ENCODE measurements at regions not wholly inside any gene's neighbourhood (a gene's known extent, or its start where the extent isn't known, plus 50 kb on each side); places are given as distances from the start of the nearest gene placed in this dataset.

- DNase-seq (ENCODE audit: low spot score): no peak
Observed at GRCh38 chr6:137734005-137734874, 132.8 kb upstream of the TNFAIP3 start.

- DNase-seq (ENCODE audit: low spot score): no peak
Observed at GRCh38 chr6:137734875-137735182, 132.2 kb upstream of the TNFAIP3 start.

- DNase-seq (ENCODE audit: low spot score): no peak
Observed at GRCh38 chr6:137736048-137736818, 130.8 kb upstream of the TNFAIP3 start.

GRCh38 chr6:137736911-137737310, 130.1 kb upstream of the TNFAIP3 start:
- no peak for DNase-seq (ENCODE audit: low spot score)

GRCh38 chr6:137737836-137738596, 129.0 kb upstream of the TNFAIP3 start:
- no peak for DNase-seq (ENCODE audit: low spot score)

GRCh38 chr6:137738931-137739504, 128.0 kb upstream of the TNFAIP3 start:
- no peak for DNase-seq (ENCODE audit: low spot score)

GRCh38 chr6:137739544-137739943, 127.5 kb upstream of the TNFAIP3 start:
- no peak for DNase-seq (ENCODE audit: low spot score)

- DNase-seq (ENCODE audit: low spot score): no peak
Observed at GRCh38 chr6:137740091-137740755, 126.8 kb upstream of the TNFAIP3 start.

- no peak for DNase-seq (ENCODE audit: low spot score)
Observed at GRCh38 chr6:137740967-137741761, 125.9 kb upstream of the TNFAIP3 start.

GRCh38 chr6:137743493-137743892, 123.6 kb upstream of the TNFAIP3 start:
- no peak for DNase-seq (ENCODE audit: low spot score)

- no peak for DNase-seq (ENCODE audit: low spot score)
Observed at GRCh38 chr6:137744877-137745276, 122.2 kb upstream of the TNFAIP3 start.

GRCh38 chr6:137745321-137745720, 121.7 kb upstream of the TNFAIP3 start:
- DNase-seq (ENCODE audit: low spot score): no peak

GRCh38 chr6:137746264-137746663, 120.8 kb upstream of the TNFAIP3 start:
- no peak for DNase-seq (ENCODE audit: low spot score)

- no peak for DNase-seq (ENCODE audit: low spot score)
Observed at GRCh38 chr6:137749696-137750211, 117.3 kb upstream of the TNFAIP3 start.

GRCh38 chr6:137750297-137750696, 116.8 kb upstream of the TNFAIP3 start:
- no peak for DNase-seq (ENCODE audit: low spot score)

GRCh38 chr6:137751768-137752560, 115.1 kb upstream of the TNFAIP3 start:
- no peak for DNase-seq (ENCODE audit: low spot score)

- DNase-seq (ENCODE audit: low spot score): no peak
Observed at GRCh38 chr6:137754366-137754765, 112.7 kb upstream of the TNFAIP3 start.

GRCh38 chr6:137754866-137755265, 112.2 kb upstream of the TNFAIP3 start:
- no peak for DNase-seq (ENCODE audit: low spot score)

GRCh38 chr6:137755284-137755683, 111.8 kb upstream of the TNFAIP3 start:
- DNase-seq (ENCODE audit: low spot score): no peak

GRCh38 chr6:137756788-137757187, 110.3 kb upstream of the TNFAIP3 start:
- no peak for DNase-seq (ENCODE audit: low spot score)

All from mucosa of gallbladder (tissue), 1 donor.